ENCODE measurements at regions not wholly inside any gene's neighbourhood (a gene's known extent, or its start where the extent isn't known, plus 50 kb on each side); places are given as distances from the start of the nearest gene placed in this dataset.
"Not testable (repeated sequence)": the region's sequence is repeated elsewhere in the genome, so short reads cannot be mapped to it uniquely, and the experiment has no call there.

DNA sequence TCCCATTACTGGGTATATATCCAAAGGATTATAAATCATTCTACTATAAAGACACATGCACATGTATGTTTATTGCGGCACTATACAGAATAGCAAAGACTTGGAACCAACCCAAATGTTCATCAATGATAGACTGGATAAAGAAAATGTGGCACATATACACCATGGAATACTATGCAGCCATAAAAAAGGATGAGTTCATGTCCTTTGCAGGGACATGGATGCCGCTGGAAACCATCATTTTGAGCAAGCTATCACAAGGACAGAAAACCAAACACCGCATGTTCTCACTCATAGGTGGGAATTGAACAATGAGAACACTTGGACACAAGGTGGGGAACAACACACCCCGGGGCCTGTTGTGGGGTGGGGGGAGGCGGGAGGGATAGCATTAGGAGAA, 57.0 kb upstream of the NEUROD1 start:
- CTCF ChIA-PET, POLR2A ChIA-PET: not testable (repeated sequence)

DNA sequence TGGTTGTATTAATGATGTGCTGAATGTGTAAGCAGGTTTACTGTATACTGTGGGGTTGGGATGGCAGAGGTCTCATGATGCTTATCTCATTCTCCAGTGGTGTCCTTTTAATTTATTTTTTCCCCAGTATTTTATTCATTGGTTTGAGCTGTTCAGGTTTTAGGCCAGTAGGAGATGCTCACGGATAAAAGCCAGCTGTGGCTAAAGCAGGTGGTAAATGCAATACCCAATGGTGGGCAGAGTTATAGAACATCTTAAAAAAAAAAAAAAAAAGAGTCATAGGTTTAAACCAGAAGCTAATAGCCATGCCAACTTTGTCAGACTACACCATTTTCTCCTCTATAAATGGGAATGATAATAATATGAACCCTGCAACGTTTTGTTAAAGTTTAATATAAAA, 57.8 kb upstream of the NEUROD1 start:
- POLR2A ChIA-PET, result no interaction called here

DNA sequence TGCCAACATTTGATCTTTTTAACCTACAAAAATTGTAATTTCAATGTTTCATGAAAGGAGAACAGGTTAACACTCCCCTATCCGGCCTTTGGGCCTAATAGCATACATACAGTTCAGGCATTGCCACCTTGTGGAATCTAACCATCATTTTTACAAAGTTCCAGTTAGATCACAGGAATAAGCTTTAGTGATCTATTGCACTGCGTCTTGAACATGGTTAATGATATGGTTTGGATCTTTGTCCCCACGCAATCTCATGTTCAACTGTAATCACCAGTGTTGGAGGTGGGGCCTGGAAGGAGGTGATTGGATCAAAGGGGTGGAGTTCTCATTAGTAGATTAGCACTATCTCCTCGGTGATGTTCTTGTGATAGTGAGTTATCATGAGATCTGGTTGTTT, 58.2 kb upstream of the NEUROD1 start:
- POLR2A ChIA-PET, result no interaction called here
- CTCF ChIA-PET, result no interaction called here

More for the DNA sequence above, 57.8 kb upstream of the NEUROD1 start:
- CTCF ChIA-PET, result no interaction called here

DNA sequence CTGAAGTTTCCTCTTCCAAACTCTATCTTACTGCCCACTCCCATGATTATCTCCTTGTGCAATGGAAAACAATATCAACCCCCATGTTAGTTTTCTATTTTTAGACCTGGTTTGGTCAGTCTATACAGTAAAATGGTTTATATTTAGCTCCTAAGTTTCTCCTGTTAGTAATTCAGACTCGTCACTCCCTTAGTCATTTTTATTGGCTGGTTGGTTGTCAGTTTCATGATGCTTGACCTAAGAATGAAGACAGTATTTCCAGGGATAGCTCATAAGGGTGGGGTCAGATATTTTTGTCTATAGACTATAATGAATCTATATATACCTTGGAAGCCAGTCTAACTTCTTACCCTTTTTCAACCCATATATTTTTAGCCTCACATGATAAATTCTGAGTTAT, 61.4 kb upstream of the NEUROD1 start:
- CTCF ChIA-PET, result interaction anchor here (0.9 kb wide), 1 partner anchor 336 kb away, joined by 3 read pairs; no protein-coding TSS in a partner anchor
- POLR2A ChIA-PET, result no interaction called here

DNA sequence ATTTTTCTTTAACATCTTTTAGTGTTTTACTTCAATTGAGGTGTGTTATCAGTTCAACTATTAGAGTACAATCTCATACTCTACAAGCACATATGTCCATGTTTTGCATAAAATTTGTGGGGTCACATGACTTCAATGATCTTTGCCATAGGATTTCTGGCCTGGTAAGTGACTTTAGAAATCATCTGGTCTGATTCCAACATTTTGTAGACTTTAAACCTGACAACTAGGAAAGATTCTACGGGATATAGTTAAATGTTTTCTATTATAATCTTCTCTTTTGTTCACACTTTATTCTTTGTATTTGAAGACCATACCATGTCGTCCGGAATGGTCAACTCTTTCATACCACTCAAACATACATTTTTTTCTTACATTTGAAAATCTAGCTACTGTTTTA, 62.0 kb upstream of the NEUROD1 start:
- CTCF ChIA-PET, result interaction anchor here (0.9 to 1.3 kb wide), 4 partner anchors 13 to 672 kb away, joined by 3 to 5 read pairs (median 3); no protein-coding TSS in a partner anchor
- POLR2A ChIA-PET, result no interaction called here

DNA sequence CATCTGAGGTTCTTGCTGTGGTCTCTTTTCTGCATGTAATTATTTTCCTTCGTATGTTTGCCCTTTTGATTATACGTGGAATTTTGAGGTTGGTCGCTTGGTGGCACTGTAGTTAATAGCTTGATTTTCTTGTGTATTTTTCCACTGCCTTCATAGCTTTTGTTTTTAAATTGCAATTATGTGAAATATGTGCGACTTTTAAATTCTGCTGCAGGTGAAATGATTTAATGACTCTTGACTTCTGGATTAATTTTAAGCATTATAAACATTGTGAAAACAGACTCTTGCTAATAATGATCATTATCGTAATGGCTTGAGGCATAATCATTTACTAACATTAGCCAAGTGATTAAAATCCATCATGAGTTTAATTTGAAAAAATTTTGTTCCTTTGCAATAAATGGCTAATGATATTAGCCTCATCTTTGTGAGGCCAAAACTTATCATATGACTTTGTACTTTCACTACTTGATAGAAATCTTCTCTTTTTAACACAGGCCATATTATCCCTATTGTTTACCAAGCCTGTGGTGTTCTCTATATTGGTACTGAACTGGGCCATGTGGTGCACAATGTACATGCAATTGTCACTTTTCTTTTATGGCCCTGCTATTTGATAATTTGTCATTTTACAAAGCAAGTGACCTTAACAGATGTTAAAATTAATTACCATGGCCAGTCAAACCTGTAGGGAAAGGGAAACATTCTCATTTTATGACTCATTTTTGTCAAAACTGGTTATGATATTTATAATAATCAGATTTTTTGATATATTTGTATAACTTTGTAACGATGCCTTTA, 62.8 kb upstream of the NEUROD1 start:
- ChIA-PET CTCF (interaction anchor here (0.8 to 1.3 kb wide), 5 partner anchors 12 to 673 kb away, joined by 3 to 5 read pairs (median 3); no protein-coding TSS in a partner anchor), POLR2A (no interaction called here)

DNA sequence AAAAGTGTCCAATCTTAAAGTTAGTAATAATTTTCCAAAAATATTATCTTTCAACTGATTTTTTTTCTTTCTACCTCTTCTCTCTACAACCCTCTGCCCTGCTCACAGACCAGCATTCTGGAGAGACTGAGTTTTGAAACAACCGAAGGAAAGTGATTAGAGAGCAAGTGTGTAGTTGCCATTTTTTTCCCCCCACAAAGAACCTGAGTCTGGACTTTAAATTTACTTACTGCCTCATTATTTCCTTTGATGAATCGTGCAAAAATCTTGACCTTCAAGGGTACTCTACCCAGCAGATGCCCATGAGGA, 63.4 kb upstream of the NEUROD1 start:
- ChIA-PET POLR2A (no interaction called here), CTCF (no interaction called here)

DNA sequence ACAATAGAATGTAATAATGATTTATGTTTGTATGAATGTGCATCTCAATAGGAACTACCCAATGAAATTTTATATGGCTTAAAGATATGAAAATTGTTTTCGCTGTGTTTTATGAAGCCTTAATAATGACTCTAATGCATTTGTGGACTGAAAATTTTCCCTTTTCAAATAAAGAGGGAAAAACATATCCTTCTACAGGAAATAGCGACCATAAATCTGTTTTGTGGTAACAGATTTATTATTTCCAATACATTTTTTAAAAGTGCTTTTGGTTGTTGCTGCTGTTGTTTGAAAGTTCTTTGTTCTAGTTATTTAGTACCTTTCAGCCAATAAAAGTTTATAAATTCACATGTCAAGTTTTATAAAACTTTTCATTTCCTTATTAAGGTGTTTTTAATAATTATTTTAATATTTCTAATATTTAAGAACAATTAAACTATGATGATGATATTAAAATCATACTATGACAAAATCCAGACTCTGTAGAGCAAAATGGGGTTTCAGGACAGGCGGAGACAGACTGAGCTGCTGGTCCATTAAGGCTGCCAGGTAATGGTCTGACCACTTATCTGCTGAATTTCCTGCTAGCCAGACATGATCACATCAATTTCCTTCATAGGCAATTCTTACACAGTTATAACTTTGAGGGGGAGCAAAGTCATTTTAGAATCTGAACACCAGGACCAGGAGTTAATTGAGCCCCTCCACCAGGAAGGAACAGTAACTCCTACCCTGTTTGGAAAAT, 65.7 kb upstream of the NEUROD1 start:
- ChIA-PET POLR2A (no interaction called here), CTCF (no interaction called here)

DNA sequence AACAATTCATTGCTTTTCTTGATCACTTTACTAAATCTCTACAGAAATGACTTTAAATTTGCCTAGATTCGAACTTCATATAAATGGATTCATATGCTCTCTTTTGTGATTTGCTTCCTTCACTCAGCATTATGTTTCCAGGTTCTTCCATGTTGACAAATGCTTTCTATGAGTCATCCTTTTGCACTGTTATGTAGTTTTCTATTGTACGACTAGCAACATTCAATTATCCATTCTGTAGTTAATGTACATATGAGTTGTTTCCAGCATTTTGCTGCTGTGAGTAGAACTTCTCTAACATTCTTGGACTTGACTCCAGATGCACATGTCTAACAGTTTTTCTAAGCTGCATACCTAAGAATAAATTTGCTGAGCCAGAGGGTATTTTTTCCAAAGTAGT, 66.5 kb upstream of the NEUROD1 start:
- CTCF ChIA-PET, result no interaction called here

DNA sequence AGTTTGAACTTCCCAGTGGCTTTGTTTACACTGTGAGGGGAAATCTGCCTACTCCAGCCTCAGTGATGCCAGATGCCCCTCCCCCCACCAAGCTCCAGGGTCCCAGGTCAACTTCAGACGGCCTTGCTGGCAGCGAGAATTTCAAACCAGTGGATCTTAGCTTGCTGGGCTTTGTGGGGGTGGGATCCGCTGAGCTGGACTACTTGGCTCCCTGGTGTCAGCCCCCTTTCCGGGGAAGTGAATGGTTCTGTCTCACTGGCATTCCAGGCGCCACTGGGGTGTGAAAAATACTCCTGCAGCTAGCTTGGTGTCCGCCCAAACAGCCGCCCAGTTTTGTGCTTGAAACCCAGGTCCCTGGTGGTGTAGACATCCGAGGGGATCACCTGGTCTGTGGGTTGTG, 70.0 kb upstream of the NEUROD1 start:
- ChIA-PET CTCF (no interaction called here), POLR2A (no interaction called here)

More for the DNA sequence above, 66.5 kb upstream of the NEUROD1 start:
- POLR2A ChIA-PET, result no interaction called here

DNA sequence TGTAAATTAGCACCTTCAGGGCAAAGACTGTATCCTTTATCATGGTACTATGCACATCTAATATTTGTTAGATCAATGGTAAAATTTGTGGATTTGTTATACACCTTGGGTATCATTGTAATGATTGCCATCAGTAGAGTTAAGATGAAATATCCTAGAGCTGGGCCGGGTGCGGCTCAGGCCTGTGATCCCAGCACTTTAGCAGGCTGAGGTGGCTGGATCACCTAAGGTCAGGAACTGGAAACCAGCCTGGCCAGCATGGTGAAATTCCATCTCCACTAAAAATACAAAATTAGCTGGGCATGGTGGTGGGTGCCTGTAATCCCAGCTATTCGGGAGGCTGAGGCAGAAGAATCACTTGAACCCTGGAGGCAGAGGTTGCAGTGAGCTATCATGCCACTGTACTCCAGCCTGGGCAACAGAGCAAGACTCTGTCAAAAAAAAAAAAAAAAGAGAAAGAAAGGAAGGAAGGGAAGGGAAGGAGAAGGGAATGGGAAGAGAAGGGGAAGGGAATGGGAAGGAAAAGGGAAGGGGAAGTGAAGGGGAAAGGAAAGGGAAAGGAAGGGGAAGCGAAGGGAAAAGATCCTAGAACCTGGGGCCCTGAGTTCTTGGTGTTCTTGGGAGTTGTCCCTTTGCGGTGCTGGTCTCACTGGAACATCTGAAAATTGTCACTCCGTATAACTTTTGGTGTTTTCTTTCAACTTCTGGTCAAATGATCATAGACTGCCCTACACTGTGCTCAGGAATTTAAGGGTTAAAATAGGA, 71.1 kb upstream of the NEUROD1 start:
- ChIA-PET POLR2A (no interaction called here), CTCF (no interaction called here)

DNA sequence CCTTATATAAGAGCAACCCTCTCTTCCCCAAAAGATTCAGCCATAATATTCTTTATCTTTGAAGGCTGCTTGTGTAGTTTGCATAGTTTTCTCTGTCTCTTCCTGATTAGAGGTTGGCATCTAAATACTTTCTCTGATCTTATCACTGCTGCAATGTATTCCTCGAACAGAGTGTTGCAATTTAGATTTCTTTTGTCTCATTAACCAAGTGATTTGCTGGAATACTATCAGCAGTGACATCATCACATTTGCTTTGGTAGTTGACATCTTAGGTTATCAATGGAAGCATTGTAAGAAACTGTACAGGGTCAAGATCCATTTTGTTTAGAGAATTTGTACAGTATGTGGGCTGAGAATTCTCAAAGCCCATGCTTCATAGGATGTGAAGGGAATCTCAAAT, 72.0 kb upstream of the NEUROD1 start:
- ChIA-PET CTCF (no interaction called here), POLR2A (no interaction called here)

DNA sequence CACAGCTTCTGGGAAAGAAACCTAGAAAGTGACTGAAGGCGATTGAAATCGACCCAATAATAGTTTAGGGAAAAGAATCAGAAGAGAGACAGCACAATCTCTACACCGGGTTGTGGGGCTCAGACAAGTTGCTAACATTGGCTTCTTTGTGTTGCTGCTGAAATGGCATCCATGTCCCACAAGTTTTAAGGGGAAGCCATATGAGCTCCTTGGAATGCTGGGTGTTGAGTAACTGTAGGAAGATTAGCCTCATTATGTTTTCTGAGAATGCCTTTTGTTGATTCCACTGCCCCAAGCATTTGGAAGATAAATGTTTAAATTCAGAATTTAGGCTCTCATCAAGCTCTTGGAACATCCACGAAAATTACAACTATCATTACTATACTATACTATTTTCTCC, 73.4 kb upstream of the NEUROD1 start:
- ChIA-PET CTCF (no interaction called here), POLR2A (no interaction called here)

DNA sequence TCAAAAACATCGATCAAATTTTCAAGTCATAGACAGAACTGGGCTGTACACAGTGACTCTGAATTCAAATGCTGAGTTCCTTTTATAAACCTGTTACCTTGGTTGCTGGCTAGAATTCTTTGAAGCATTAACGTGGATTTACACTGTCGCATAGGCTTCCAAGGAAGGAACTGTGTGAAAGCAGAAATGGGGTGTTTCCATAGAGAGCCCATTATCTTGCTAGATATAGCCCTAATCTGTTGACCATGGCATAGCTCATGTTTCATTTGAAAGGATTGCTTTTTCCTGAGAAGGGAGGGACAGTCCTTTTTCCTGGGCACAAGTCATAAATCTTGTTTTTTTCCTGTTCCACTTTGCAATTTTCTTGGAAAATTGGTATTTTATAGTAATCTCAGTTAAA, 73.8 kb upstream of the NEUROD1 start:
- POLR2A ChIA-PET, result no interaction called here
- CTCF ChIA-PET, result no interaction called here

DNA sequence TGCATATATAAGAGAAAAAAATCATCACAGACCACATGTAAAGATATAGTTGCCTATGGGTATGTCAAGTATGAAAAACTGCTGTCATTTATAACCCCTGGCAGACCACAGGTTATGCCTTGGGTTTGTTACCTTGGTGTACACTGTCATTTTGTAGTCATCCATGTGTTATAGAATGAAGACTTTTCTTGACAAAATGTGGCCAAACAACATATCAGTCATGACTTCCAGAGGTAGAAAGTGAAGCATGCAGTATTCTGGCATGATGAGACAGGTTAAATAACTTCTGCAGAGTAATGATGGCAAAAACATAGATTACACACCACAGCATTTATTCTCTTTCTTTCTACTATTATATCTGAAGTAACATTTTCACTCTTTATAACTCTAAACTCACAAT, 74.9 kb upstream of the NEUROD1 start:
- ChIA-PET POLR2A (no interaction called here), CTCF (interaction anchor here (1.2 kb wide), 1 partner anchor 13 kb away, joined by 3 read pairs; no protein-coding TSS in a partner anchor)

DNA sequence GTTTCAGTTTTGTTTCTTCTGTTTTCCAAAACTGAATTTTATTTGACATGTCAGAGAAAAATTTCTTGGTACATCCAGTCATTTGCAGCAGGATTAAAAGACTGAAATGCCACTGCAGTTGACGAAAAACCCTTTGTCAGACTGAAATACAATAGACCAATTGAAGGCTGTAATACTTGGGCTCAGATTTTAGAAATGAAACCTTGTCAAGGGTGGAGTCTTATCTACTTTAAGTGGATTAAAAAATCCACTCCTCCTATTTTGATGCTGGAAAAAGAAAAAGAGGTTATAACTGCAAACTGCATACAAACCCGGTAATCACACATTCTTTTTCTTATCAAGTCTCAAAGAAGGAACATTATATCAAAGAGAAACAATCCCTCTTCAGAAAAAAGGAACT, 80.2 kb upstream of the NEUROD1 start:
- CTCF ChIA-PET, result no interaction called here
- POLR2A ChIA-PET, result no interaction called here

DNA sequence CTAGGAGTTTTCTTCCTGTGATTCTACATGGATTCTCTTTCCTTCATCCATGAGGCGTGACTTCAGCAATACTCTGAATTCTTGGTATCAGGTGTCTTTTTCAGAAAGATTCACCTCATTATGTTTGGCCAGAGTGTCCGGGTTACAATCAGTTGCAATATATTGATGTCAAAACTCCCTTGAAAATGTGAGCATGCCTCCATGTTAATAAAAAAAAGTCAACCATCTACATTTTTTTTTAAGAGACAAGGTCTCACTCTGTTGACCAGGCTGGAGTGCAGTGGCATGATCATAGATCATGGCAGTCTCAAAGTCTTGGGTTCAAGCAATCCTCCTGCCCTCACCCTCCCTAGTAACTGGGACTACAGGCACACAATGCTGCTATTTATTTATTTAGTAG, 80.9 kb upstream of the NEUROD1 start:
- ChIA-PET POLR2A (no interaction called here), CTCF (no interaction called here)

DNA sequence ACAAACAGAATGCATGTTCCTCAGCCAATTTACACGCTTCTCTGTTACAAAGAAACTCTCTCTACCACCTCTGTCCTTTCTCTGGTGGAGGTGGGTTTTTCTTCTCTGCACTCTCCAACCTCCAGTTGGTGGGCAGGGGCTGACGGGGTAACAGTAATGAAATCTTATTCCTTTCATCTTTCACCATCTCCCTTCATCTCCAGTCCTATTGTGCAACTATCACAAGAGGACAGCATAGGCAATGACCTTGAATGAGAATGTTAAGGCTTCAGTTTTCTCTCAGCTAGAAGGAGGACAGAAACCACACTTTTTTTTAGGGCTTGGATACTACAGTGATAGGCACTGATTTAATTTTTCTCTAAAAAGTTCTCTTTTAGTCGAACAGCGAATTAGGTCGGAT, 81.7 kb upstream of the NEUROD1 start:
- CTCF ChIA-PET, result no interaction called here
- POLR2A ChIA-PET, result no interaction called here

DNA sequence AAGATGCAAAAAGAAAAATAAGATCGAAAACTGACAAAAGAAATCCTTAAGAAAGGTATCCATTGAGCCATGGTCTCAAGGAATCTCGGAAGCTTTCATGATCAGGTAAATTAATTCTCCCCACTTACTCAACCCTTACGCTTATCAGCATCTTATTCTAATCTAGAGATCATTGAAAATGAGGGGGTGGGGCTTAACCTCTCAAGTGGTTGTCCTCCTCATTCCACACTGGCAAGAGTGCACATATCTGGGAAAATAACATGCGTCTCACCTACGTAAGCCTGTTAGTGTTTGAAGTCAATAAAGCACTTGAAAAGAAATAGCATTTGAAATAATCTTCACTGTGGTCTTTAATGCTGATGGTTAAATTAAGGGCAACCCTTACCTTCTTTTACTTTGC, 82.5 kb upstream of the NEUROD1 start:
- ChIA-PET POLR2A (no interaction called here), CTCF (no interaction called here)

DNA sequence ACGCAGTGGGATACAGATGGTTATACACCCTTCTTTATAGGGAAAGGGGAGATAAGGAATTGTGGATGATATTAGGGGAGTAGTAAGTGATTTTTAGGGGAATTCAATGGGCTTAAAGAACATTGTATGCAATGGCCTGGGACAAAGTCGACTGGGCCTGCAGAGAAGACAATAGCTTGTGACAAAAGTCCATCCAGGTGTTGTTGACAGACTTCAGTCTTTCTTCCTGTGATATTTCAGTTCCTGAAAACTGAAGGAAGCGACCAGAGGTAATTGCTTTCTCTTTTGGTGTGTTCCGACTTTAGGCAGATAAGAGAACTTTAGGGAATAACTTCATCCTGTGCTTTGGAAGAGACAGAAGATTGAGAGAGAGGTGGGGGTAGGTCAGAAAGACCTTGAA, 83.1 kb upstream of the NEUROD1 start:
- CTCF ChIA-PET, result no interaction called here
- POLR2A ChIA-PET, result no interaction called here
